GM21423 (cell line): ENCODE measurements at regions not wholly inside any gene's neighbourhood (a gene's known extent, or its start where the extent isn't known, plus 50 kb on each side); places are given as distances from the start of the nearest gene placed in this dataset.

Source experiments
- ATAC-seq: cut with Tn5 transposase; IDR thresholded peaks from one replicate; pipeline ENCODE4 v1.9.1; 2021; ENCODE audit warnings: mild to moderate bottlenecking, moderate library complexity; ENCODE audit not compliant: unreplicated experiment

GRCh38 chr6:14706378-14706929 lies 539.4 kb upstream of the JARID2 start:
- no peak for ATAC-seq

DNA sequence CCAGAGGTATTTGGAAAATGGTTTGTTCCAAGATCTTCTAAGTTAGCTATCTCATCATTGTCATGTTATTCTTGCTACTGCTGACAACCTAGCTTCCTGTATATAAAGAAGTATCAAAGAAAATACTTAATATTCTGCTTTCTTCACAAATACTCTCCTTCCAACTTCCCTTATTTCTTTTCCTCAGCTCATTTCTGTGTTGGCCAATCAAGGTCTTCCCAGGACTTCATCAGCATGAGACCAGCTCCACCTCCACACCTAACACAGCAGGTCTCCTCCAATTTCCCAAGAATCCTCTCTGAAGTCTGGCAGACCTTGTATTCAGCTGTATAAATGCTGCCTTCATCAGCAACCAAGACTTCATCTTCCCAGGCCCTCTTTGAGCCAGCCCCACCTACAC lies 538.6 kb upstream of the JARID2 start:
- no peak for ATAC-seq

GRCh38 chr6:14707971-14708465 lies 537.9 kb upstream of the JARID2 start:
- no peak for ATAC-seq

DNA sequence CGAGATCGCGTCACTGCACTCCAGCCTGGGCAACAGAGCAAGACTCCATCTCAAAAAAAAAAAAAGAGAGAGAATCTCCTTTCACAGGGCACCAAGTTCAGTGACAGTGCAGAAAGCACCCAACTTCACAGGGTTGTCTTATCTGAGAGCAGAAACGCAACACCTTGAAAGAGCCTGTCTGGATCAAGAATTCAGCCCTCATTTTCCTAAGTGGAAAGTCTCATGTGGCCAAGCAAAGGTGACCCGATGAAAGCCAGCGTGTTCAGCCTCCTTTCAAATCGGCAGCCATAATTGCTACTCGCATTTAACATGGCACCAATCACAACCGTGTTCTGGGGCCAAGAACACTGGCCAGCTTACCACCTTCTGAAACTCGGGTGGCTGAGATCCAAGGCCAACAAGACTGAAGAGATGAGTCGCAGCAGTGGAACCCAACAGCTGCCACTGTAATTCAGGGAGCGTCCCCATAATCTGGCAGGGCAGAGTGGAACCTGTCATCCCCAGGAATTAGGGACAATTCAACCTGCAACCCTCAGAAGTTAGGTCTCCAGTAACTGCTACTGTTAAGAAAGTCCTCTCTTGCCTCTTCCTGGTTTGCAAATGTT lies 536.7 kb upstream of the JARID2 start:
- no peak for ATAC-seq

- ATAC-seq = no peak
These were observed 536.0 kb upstream of the JARID2 start for GRCh38 chr6:14709900-14710299.

- no peak for ATAC-seq
These were observed 535.4 kb upstream of the JARID2 start for GRCh38 chr6:14710421-14710820.

- ATAC-seq = no peak
These were observed 534.7 kb upstream of the JARID2 start for GRCh38 chr6:14711056-14711703.

- ATAC-seq = no peak
These were observed 534.0 kb upstream of the JARID2 start for GRCh38 chr6:14711704-14712379.

DNA sequence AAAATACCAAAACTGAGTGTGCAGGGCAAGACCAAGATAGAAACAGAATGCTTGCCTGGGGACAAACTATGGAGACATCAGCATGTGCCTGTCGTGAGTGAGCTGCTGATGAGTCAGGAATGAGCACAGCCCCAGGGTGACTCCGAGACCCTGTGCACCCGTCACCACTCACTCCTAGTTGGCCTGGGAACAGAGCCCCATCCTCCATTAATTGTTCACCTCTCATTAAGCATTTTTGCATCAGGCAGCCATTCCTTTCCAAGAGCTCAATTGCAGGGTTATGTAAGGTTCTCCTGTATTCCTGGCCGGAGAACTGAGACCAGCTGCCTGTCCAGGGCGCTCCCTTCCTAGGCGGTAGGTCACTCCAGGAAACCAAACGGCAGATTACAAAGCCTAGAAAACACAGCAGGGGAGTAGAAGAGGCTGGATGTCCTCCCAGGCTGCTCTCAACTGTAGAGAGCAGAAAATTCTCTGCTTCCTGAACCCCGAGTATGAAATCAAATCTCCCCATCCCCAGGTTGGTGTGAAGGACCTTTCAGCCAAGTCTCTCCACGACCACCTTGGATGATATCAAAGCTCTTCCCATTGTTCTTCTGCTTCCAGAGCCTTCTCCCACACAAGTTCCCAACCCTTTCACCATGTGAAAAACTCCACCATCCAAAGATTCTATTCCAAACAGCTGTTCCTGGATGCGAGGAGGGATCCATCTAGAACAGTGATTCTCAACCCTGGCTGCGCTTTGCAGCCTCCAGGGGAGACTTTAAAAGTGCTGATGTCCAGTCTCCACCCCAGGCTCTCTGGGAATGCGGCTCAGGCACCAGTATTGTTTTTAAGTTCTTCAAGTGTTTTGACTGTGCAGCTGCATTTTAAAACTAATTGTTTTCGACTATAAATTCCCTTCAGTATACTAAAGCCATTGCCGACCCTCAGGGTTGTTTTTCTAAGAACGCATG lies 532.6 kb upstream of the JARID2 start:
- ATAC-seq = no peak

DNA sequence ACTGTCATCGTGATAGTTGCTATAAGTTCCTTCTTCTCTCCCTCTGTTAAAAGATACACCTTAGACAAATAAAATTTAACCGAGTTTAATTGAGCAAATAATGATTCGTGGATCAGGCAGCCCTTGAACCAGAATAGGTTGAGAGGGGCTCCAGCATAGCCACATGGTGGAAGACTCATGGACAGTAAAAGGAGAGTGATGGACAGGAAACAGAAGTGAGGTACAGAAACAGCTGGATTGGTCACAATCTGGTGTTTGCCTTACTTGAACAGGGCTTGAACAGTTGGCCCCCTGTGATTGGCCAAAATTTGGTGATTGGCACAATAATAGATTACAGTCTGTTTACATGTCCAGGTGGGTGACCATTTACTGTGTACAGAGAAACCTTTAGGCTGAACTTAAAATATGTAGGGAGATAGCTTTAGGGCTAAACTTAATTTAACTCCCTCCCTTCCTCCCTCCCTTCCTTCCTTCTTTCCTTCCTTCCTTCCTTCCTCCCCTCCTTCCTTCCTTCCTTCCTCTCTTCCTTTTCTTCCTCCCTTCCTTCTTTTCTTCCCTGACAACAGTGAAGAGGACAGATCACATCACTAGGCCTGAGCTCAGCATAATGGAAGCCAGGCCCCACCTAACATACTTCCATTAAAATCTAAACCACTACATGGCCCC lies 531.8 kb upstream of the JARID2 start:
- ATAC-seq = no peak

GRCh38 chr6:14715076-14715475 lies 530.8 kb upstream of the JARID2 start:
- ATAC-seq = no peak

DNA sequence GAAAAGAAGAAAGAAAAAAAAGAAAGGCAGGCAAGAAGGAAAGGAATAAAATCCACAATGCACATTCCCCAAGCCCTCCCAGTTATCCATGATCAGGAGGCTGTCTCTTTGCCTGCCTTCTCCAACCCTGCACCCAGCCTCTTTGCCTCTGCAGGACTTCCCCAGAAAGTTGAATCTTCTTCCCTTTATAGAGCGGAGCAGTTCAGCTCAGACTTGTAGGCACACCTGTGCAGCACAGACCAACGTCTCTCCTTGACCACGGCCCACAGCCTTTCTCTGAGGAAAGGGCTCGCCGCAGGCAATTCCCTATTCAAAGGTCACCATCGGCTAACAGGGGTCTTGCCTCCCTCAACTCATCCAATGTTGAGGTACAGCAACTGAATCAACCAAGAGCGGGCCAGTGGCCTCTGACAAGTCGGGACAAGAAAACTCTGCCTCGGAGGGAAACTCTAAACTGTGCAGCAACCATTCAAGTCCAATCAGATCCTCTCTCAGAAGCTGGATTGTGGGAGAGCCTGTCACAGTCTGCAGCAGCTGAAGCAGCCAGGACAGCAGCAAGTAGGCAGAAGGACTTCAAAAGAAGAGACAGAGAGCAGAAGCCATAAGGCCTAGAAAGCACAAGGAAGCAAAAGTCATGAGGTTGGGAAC lies 529.2 kb upstream of the JARID2 start:
- ATAC-seq = no peak

DNA sequence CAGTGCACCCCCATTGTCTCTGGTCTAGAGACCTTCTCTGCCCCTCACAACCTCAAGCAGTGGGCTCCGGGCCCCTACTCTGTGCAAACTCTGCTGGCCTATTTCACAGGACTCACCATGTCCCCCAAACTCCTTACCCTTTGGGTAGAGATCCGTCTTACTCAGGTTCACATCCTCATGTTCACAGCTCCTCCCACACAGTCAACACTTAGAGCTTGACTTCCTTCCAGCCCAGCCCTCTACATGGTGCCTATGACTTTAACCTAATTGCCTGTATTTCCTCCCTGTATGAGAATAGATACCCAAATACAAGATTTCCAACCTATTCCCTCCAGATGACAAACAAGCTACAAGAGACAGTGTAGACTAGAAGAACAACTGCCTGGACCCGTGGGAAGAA lies 528.6 kb upstream of the JARID2 start:
- ATAC-seq = no peak

GRCh38 chr6:14718861-14719260 lies 527.0 kb upstream of the JARID2 start:
- no peak for ATAC-seq

DNA sequence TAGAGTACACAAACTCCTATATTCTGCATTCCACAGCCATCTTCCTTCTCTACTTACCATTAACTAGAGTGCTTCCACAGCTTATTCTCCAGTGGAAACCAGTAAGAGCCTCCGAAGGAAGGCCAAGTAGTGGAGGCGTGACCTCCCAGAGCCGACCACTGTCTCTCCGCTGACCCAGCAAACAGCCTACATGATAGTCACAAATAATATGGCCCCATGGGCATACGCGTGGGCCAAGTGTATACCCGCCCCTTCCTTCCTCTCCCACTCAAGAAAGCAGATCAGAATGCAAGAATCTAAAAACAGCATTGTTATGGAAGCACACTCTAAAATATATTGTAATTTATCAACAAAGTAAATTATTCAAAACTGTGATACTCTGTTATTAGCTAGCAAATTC lies 526.6 kb upstream of the JARID2 start:
- ATAC-seq = no peak

DNA sequence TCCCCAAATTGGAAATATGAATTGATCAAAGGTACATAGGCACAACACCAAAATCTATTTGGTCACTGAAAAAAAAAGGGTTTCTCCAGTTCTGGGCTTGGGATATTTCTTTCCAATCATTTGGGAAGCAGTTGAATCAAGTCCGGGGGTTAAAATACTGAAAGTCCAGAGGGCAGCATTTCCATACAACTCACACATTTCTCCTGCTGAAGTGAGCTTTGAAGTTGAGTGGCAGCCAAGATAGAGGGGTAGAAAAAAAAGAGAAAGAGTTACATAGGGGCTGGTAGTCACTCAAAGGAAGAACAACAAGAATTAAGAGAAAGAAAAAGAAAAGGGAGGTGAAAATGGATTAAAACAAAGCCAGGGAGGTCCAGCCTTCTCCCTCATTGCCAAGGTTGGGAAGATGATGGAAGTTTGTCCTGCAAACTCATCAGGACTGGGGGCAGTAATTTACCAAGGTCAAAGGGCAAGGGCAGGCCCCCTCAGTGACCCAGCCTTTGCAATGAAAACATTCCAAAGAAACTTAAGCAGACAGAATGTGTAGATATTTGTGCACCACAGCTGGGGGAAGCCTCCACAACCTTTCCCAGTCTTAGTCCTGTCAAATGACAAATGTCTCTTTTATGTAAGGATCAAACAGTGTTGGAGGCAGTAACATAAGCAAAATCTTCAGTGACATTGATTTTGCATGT lies 525.3 kb upstream of the JARID2 start:
- no peak for ATAC-seq

DNA sequence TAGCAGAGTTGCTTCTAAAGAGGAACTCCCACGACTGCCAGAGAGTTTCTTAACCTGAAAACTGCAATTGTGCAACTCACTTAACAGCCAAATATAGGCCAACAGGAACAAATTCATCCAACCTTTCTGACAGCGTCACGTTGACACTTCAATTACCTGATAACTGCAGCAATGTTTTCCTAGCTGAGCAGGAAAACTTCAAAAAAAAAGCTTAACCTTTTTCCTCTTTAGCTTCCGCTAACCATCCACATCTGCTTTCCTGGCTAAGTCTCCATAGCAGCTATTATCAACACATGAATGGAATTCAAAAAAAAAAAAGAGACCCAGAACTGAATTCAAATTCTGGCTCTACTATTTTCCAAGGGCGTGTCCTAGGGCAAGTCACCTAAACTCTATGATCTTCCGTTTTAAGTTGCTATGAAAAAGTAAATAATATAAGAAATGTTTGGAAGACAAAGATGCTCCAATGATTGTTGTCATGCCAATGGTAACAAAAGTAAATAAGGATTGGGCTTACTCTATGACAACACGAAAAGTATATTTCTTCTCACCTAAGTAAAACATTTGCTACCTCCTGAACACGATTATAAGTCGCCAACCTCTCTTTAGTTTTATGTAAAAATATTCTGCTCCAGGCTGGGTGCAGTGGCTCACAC lies 524.6 kb upstream of the JARID2 start:
- ATAC-seq = no peak

GRCh38 chr6:14722001-14722562 lies 523.8 kb upstream of the JARID2 start:
- no peak for ATAC-seq
